Neural progenitor cell (in vitro differentiated cells): ENCODE measurements at regions not wholly inside any gene's neighbourhood (a gene's known extent, or its start where the extent isn't known, plus 50 kb on each side); places are given as distances from the start of the nearest gene placed in this dataset.

Experiments used
- CTCF ChIP-seq: fragments of 200-600 bp; sonication (generic); IDR thresholded peaks from 2 replicates; pipeline ENCODE4 v1.5.1; 2017; ENCODE audit warnings: antibody characterized with exemption, mild to moderate bottlenecking
- EZH2 ChIP-seq: fragments of 200-600 bp; sonication (generic); IDR thresholded peaks from 2 replicates; pipeline ENCODE4 v1.6.1; 2017; ENCODE audit warnings: antibody characterized with exemption, mild to moderate bottlenecking, moderate library complexity
- EZH2phosphoT487 ChIP-seq: fragments of 200-600 bp; sonication (generic); IDR thresholded peaks from 2 replicates; pipeline ENCODE4 v1.6.1; 2017; ENCODE audit warnings: antibody characterized with exemption

DNA sequence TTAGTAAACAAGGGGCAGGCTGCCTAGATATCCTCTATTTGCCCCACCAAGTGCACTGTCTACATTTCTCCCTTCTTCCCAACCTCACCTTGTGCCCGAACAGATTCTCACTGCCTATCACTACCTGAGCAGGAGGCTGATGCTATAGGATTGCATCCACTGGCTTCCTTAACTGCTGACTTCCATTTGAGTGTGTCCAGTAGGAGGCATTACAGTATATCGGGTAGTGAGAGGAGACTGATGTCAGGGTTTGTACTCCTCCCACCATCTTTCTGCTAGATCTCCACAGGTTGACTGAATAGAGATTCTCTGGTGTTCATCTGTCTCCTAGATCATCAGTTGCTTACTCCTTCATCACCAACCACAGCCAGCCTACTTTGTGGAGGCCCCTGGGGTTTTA, 796.3 kb downstream of the LRRIQ3 start:
- TF ChIP-seq CTCF (peak; percentile 45), EZH2 (no peak), EZH2phosphoT487 (no peak)
